Embryonic facial prominence (tissue), 1 donor: ENCODE measurements at regions not wholly inside any gene's neighbourhood (a gene's known extent, or its start where the extent isn't known, plus 50 kb on each side); places are given as distances from the start of the nearest gene placed in this dataset.
"Not testable (repeated sequence)": the region's sequence is repeated elsewhere in the genome, so short reads cannot be mapped to it uniquely, and the experiment has no call there.

Experiments
- DNase-seq: peaks from one replicate; pipeline ENCODE4 v3.0.0-alpha.2; 2016; ENCODE audit errors: extremely low spot score

- no peak for DNase-seq
Observed at GRCh38 chr13:82010780-82011179, 1669.9 kb upstream of the SPRY2 start.

- no peak for DNase-seq
Observed at GRCh38 chr13:82002710-82003109, 1661.8 kb upstream of the SPRY2 start.

GRCh38 chr13:81995316-81995715, 1654.4 kb upstream of the SPRY2 start:
- DNase-seq: no peak

- no peak for DNase-seq
Observed at GRCh38 chr13:81990652-81991051, 1649.7 kb upstream of the SPRY2 start.

GRCh38 chr13:81988567-81988966, 1647.6 kb upstream of the SPRY2 start:
- DNase-seq: no peak

- no peak for DNase-seq
Observed at GRCh38 chr13:81987677-81988357, 1646.9 kb upstream of the SPRY2 start.

GRCh38 chr13:81987159-81987558, 1646.2 kb upstream of the SPRY2 start:
- DNase-seq: no peak

- DNase-seq: no peak
Observed at GRCh38 chr13:81986308-81986707, 1645.4 kb upstream of the SPRY2 start.

- DNase-seq: no peak
Observed at GRCh38 chr13:81957121-81957520, 1616.2 kb upstream of the SPRY2 start.

- DNase-seq: no peak
Observed at GRCh38 chr13:81929988-81930387, 1589.1 kb upstream of the SPRY2 start.

GRCh38 chr13:81927347-81927746, 1586.4 kb upstream of the SPRY2 start:
- no peak for DNase-seq

GRCh38 chr13:81917810-81918209, 1576.9 kb upstream of the SPRY2 start:
- DNase-seq: no peak

- no peak for DNase-seq
Observed at GRCh38 chr13:81916461-81916860, 1575.5 kb upstream of the SPRY2 start.

- DNase-seq: no peak
Observed at GRCh38 chr13:81907787-81908372, 1567.0 kb upstream of the SPRY2 start.

- no peak for DNase-seq
Observed at GRCh38 chr13:81888855-81889254, 1547.9 kb upstream of the SPRY2 start.

- DNase-seq: no peak
Observed at GRCh38 chr13:81874681-81875661, 1534.0 kb upstream of the SPRY2 start.

- no peak for DNase-seq
Observed at GRCh38 chr13:81874253-81874652, 1533.3 kb upstream of the SPRY2 start.

- DNase-seq: no peak
Observed at GRCh38 chr13:81872581-81872980, 1531.7 kb upstream of the SPRY2 start.

GRCh38 chr13:81871751-81872325, 1530.9 kb upstream of the SPRY2 start:
- DNase-seq: not testable (repeated sequence)

- DNase-seq: no peak
Observed at GRCh38 chr13:81848291-81848690, 1507.4 kb upstream of the SPRY2 start.

- DNase-seq: no peak
Observed at GRCh38 chr13:81846771-81847170, 1505.8 kb upstream of the SPRY2 start.

GRCh38 chr13:81821259-81821658, 1480.3 kb upstream of the SPRY2 start:
- DNase-seq: no peak
